ENCODE measurements at regions not wholly inside any gene's neighbourhood (a gene's known extent, or its start where the extent isn't known, plus 50 kb on each side); places are given as distances from the start of the nearest gene placed in this dataset.
"Not testable (repeated sequence)": the region's sequence is repeated elsewhere in the genome, so short reads cannot be mapped to it uniquely, and the experiment has no call there.

- DNase-seq, result not testable (repeated sequence)
Observed at GRCh38 chr4:131734321-131734720, 1414.8 kb upstream of the PCDH10 start.

GRCh38 chr4:131734851-131735385 is 1414.2 kb upstream of the PCDH10 start:
- not testable (repeated sequence) for DNase-seq

- not testable (repeated sequence) for DNase-seq
Observed at GRCh38 chr4:131738991-131739390, 1410.1 kb upstream of the PCDH10 start.

- not testable (repeated sequence) for DNase-seq
Observed at GRCh38 chr4:131741836-131742235, 1407.3 kb upstream of the PCDH10 start.

- DNase-seq, result not testable (repeated sequence)
Observed at GRCh38 chr4:131742536-131743205, 1406.4 kb upstream of the PCDH10 start.

GRCh38 chr4:131743348-131743747 is 1405.7 kb upstream of the PCDH10 start:
- not testable (repeated sequence) for DNase-seq

- not testable (repeated sequence) for DNase-seq
Observed at GRCh38 chr4:131747203-131747602, 1401.9 kb upstream of the PCDH10 start.

GRCh38 chr4:131749224-131749623 is 1399.9 kb upstream of the PCDH10 start:
- DNase-seq, result not testable (repeated sequence)

GRCh38 chr4:131750006-131750405 is 1399.1 kb upstream of the PCDH10 start:
- DNase-seq, result not testable (repeated sequence)

- DNase-seq, result not testable (repeated sequence)
Observed at GRCh38 chr4:131750469-131750868, 1398.6 kb upstream of the PCDH10 start.

GRCh38 chr4:131762234-131762633 is 1386.9 kb upstream of the PCDH10 start:
- DNase-seq, result not testable (repeated sequence)

- DNase-seq, result no peak
Observed at GRCh38 chr4:131764730-131765129, 1384.4 kb upstream of the PCDH10 start.

- not testable (repeated sequence) for DNase-seq
Observed at GRCh38 chr4:131774382-131774781, 1374.7 kb upstream of the PCDH10 start.

GRCh38 chr4:131810565-131810964 is 1338.5 kb upstream of the PCDH10 start:
- DNase-seq, result not testable (repeated sequence)
